ENCODE measurements at regions not wholly inside any gene's neighbourhood (a gene's known extent, or its start where the extent isn't known, plus 50 kb on each side); places are given as distances from the start of the nearest gene placed in this dataset.

GRCh38 chr17:79280010-79280409 is 205.4 kb downstream of the ENGASE start:
- no peak for DNase-seq (ENCODE audit: low read depth)
- no peak for TF ChIP-seq POLR2A (IDR thresholded peaks at IDR 0.05; ENCODE audit: extremely low read depth, insufficient read length)
- TF ChIP-seq MYC (IDR thresholded peaks at IDR 0.05; ENCODE audit: low read depth, low read length), result no peak
- no peak overlapping the region for H3K4me3 ChIP-seq (ENCODE audit: low read depth, low read length)

DNA sequence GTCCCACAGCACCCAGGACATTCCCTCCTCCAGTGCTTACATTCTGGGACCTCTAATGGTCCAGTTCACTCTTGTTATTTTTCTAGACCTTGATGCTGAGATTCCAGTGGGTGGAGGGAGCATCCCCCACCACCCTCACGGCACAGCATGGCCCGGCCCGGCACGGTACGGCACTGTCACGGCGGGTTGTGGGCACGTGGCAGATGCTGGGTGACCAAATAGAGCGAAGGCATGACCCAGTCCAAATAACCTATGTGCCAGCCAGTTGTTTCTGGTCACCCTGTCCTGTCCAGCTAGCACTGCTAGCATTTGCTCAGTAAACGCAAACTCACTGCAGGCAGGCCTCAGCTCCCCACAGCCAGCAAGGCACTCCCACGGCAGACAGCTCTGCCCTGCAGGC is 204.7 kb downstream of the ENGASE start:
- DNase-seq (ENCODE audit: low read depth), result no peak
- no peak overlapping the region for H3K4me3 ChIP-seq (ENCODE audit: low read depth, low read length)
- TF ChIP-seq, protein P1, sequence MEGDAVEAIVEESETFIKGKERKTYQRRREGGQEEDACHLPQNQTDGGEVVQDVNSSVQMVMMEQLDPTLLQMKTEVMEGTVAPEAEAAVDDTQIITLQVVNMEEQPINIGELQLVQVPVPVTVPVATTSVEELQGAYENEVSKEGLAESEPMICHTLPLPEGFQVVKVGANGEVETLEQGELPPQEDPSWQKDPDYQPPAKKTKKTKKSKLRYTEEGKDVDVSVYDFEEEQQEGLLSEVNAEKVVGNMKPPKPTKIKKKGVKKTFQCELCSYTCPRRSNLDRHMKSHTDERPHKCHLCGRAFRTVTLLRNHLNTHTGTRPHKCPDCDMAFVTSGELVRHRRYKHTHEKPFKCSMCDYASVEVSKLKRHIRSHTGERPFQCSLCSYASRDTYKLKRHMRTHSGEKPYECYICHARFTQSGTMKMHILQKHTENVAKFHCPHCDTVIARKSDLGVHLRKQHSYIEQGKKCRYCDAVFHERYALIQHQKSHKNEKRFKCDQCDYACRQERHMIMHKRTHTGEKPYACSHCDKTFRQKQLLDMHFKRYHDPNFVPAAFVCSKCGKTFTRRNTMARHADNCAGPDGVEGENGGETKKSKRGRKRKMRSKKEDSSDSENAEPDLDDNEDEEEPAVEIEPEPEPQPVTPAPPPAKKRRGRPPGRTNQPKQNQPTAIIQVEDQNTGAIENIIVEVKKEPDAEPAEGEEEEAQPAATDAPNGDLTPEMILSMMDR (IDR thresholded peaks at IDR 0.05; ENCODE audit: low read depth, low read length), result no peak
- no peak for TF ChIP-seq MYC (IDR thresholded peaks at IDR 0.05; ENCODE audit: low read depth, low read length)
- TF ChIP-seq POLR2A (IDR thresholded peaks at IDR 0.05; ENCODE audit: extremely low read depth, insufficient read length), result no peak
- TF ChIP-seq MAX (IDR thresholded peaks at IDR 0.05; ENCODE audit: low read depth, low read length), result no peak

DNA sequence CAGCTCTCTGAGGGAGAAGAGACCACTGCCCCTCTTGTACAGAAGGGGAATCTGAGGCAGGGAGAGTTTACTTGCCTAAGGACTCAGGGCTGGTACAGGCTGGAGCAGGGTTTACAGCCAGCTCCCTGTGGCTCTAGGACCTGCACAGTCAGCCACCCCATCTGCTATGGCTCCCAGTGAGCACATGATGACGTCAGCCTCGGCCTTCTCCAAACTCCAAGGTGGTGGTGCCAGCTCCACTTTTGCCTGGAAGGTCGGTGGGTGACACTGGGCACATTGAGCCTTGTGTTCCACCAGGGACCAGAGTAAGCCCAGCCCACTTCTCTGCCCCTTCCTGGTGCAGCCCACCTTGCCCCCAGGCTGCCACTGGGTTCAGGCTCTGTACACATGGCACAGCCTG is 202.2 kb downstream of the ENGASE start:
- no peak for TF ChIP-seq MAX (IDR thresholded peaks at IDR 0.05; ENCODE audit: low read depth, low read length)
- TF ChIP-seq, protein P1 (IDR thresholded peaks at IDR 0.05; ENCODE audit: low read depth, low read length), result no peak
- no peak for TF ChIP-seq POLR2A (IDR thresholded peaks at IDR 0.05; ENCODE audit: extremely low read depth, insufficient read length)
- no peak for DNase-seq (ENCODE audit: low read depth)
- H3K4me3 ChIP-seq (ENCODE audit: low read depth, low read length), result no peak overlapping the region

DNA sequence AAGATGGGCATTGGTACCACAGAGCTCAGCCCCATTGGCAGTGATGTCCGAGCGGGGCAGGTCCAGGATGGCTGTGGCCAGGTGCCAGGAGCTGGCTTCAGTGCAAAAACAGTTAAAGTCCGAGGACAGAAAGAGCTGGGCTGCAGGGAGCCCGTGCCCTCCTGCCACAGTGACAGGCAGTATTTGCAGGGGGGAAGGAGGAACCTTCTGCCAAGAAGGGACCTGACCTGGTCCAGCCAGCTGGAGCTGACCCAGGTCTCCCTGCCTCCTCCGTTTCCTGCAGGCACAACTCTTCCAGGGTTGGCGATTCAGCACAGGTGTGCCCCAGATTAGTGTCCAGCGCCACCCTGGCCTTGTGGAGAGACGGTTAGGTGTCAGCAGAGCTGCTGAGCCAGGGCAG is 199.0 kb downstream of the ENGASE start:
- no peak overlapping the region for H3K4me3 ChIP-seq (ENCODE audit: low read depth, low read length)
- no peak for DNase-seq (ENCODE audit: low read depth)
- no peak for TF ChIP-seq MYC (IDR thresholded peaks at IDR 0.05; ENCODE audit: low read depth, low read length)
- TF ChIP-seq, protein P1 (IDR thresholded peaks at IDR 0.05; ENCODE audit: low read depth, low read length), result no peak
- TF ChIP-seq POLR2A (IDR thresholded peaks at IDR 0.05; ENCODE audit: extremely low read depth, insufficient read length), result no peak
- TF ChIP-seq MAX (IDR thresholded peaks at IDR 0.05; ENCODE audit: low read depth, low read length), result no peak

- no peak overlapping the region for H3K4me3 ChIP-seq (ENCODE audit: low read depth, low read length)
- TF ChIP-seq MYC (IDR thresholded peaks at IDR 0.05; ENCODE audit: low read depth, low read length) (no peak), MAX (IDR thresholded peaks at IDR 0.05; ENCODE audit: low read depth, low read length) (no peak), POLR2A (IDR thresholded peaks at IDR 0.05; ENCODE audit: extremely low read depth, insufficient read length) (no peak)
- DNase-seq (ENCODE audit: low read depth), result no peak
These were observed 198.1 kb downstream of the ENGASE start for GRCh38 chr17:79272666-79273219.

DNA sequence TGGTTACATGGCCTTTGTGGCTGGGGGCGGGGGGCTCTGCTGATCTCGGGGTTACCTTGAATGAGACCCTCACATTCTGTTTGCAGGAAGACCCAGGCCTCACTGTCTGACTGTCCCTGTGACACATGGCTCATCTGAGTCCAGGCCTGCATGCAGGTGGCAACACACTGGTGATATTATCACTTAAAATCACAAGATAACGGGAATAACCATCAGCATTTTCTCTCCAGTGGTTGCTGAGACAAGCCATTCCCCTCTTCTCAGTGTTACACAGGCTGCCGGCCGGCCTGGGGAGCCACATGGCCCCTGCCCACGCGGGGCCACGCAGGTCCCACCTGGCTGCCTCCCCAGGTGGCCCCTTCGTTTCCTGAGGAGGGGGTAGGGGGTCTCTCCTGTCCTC is 197.6 kb downstream of the ENGASE start:
- no peak for TF ChIP-seq MAX (IDR thresholded peaks at IDR 0.05; ENCODE audit: low read depth, low read length)
- TF ChIP-seq, protein P1 (IDR thresholded peaks at IDR 0.05; ENCODE audit: low read depth, low read length), result no peak
- TF ChIP-seq MYC (IDR thresholded peaks at IDR 0.05; ENCODE audit: low read depth, low read length), result no peak
- no peak for TF ChIP-seq POLR2A (IDR thresholded peaks at IDR 0.05; ENCODE audit: extremely low read depth, insufficient read length)
- DNase-seq (ENCODE audit: low read depth), result no peak
- H3K4me3 ChIP-seq (ENCODE audit: low read depth, low read length), result no peak overlapping the region

GRCh38 chr17:79269620-79270019 is 195.0 kb downstream of the ENGASE start:
- TF ChIP-seq MYC (IDR thresholded peaks at IDR 0.05; ENCODE audit: low read depth, low read length), result no peak
- TF ChIP-seq, protein P1 (IDR thresholded peaks at IDR 0.05; ENCODE audit: low read depth, low read length), result no peak
- TF ChIP-seq POLR2A (IDR thresholded peaks at IDR 0.05; ENCODE audit: extremely low read depth, insufficient read length), result no peak
- no peak for TF ChIP-seq MAX (IDR thresholded peaks at IDR 0.05; ENCODE audit: low read depth, low read length)
- no peak overlapping the region for H3K4me3 ChIP-seq (ENCODE audit: low read depth, low read length)
- no peak for DNase-seq (ENCODE audit: low read depth)
